Colon (tissue), 2 donors: ENCODE measurements at regions not wholly inside any gene's neighbourhood (a gene's known extent, or its start where the extent isn't known, plus 50 kb on each side); places are given as distances from the start of the nearest gene placed in this dataset.
"Not testable (repeated sequence)": the region's sequence is repeated elsewhere in the genome, so short reads cannot be mapped to it uniquely, and the experiment has no call there.

Experiments used
- FAIRE-seq: peaks from 2 replicates; lab custom pipeline; 2012; peaks lifted over from hg19 to GRCh38; lab: Jason Lieb, UNC
- donor health status: control.
- donor health status: control.

DNA sequence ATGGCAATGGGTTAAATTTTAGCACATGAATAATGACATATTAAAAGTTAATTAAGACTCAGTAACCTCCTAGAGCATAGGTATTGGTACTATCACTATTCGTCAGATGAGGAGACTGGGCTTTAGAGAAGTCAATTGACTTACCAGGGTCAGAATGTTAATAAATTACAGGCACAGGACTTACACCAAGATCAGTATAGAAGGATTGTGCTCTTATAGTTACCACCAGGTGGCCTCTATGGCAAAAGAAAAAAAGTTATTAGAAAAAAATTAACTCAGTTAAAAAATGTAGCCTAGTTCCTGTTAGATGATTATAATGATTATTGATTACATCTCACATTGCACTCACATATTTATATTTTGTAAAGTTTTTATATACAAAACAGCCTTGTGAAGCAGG lies 1163.7 kb downstream of the FAM181B start:
- FAIRE-seq = no peak

DNA sequence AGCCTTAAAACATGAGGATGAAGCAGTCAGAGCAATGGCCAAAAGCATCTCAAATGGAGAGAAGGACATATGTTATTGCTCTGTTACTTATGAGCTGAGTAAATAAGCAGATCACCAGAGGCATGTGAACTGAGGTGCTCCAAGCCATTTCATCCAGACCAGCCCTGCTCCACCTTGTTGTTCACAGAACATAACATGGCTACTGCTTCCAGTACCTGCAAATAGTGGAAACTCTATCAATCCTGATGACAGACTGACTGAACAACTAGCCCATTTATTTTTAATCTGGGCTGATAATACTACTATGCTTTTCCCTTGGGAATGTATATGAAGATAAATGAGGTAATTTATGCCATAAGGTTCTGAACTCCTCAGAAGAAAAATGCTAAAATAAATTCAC lies 1164.7 kb downstream of the FAM181B start:
- FAIRE-seq = no peak

DNA sequence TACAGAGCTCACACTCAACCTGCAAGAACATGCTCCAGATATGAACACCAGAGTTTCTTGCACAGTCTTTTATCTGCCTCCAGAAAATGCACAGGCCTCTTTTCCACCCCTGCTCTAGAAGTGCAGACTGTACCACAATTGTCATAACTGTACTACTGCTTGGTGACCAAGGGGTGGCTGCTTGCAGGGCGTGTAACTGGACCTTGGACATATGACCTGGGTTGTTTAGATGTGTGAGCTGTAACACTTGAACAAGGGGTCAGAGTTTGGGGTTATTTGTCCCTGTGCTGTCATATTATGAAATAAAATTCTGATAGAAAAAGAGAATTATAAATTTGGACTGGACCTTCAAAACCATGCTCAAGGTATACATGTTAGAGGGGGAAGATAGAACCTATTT lies 1185.5 kb downstream of the FAM181B start:
- no peak for FAIRE-seq

DNA sequence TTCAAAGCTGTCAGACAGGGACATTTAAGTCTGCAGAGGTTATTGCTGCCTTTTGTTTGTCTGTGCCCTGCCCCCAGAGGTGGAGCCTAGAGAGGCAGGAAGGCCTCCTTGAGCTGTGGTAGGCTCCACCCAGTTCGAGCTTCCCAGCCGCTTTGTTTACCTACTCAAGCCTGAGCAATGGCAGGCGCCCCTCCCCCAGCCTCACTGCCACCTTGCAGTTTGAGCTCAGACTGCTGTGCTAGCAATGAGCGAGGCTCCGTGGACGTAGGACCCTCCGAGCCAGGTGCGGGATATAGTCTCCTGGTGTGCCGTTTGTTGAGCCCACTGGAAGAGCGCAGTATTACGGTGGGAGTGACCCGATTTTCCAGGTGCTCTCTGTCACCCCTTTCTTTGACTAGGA lies 1193.9 kb downstream of the FAM181B start:
- not testable (repeated sequence) for FAIRE-seq

DNA sequence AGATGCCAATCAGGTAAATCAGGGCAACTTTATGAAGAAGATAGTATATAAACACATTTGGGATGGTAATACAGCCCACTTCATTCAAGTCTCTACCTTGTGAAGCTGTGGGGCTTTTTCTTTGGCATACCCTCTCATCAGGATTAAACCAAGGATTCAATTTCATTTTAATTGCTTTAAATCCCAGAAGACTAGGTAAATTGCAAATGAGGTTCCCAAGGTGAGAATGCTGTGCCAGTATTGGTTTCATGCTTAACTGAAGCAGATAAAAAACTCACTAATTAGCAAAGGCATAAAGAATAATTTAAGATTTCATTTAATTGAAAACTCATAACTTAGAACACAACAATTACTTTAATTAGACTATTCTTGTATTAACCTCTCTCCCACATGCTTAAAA lies 1218.1 kb downstream of the FAM181B start:
- no peak for FAIRE-seq

DNA sequence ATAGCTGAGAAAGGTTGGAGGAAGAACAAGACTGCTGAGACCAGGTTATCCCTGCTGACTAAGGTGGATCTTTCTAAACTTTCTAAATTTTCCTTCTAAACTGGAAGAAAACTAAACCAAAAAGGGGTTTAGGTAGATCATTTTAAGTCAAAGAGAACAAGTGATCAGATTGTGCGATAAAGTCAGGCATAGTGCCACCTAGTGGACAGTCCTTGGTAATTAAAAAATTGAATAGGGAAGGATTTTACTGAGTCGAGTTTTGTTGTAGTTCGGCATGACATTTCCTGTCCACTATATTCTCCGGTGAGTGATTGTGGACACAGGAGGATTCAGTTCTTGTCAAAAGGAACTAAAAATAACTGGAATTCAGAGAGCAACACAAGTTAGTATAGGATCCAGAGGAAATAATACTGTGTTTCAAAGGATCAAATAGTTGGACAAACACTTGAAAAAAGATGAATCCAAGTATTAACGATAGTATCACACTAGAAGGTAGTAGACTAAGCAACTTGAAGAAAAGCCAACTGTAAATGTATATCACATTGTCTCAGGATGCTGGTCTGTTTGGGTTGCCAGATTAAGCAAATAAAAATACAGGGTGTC lies 1236.4 kb downstream of the FAM181B start:
- no peak for FAIRE-seq

DNA sequence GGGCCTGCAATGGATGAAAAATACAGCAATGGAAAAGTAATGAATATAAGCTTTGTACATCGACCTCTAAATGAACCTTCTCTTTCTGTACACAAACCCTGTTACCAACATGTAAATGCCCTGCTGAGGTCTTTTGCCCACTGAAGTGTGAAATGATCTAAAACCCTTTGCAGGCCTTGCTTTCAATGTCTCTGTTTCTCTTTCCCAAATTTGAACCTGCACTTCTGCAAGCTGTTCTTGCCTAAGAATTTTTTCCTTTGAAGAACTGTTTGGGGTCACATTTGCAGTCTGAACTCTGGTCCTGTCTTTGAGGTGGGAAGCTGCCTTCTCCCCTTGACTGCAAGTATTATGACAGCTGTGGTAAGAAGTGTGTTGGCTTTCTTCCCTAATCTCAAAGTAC lies 1237.1 kb downstream of the FAM181B start:
- no peak for FAIRE-seq

DNA sequence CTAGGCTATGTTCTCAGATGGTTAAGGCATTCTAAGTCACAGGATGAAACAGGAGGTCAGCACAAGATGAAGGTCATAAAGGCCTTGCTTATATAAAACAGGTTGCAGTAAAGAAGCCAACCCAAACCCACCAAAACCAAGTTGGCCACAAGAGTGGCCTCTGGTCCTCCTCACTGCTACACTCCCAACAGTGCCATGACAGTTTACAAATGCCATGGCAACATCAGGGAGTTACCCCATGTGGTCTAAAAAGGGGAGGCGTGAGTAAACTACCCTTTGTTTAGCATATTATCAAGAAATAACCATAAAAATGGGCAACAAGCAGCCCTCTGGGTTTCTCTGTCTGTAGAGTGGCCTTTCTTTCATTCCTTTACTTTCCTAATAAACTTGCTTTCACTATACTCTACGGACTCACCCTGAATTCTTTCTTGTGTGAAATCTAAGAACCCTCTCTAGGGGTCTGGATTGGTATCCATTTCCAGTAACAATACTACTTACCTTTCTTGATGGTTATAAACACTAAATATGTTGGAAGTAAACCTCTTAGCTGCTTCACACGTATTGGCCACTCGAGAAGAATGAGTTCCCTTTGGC lies 1237.9 kb downstream of the FAM181B start:
- no peak for FAIRE-seq

DNA sequence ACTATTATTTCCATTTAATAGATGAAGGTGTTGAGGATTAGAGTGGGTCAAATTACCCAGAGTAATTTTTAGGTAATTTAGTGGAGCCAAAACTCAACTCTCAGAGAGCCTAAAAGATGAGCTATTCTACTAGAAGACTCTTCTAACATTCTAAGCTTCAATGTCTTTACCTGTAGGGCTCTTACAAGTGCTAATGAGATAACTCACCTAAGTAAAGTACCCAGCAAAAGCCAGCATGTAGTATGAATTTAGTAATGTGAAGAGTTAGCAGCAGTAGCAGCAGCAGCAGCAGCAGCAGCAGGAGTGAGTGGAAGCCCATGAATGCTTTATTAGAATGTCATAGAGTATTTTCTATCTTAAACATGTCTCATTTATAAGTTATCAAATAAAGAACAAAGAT lies 1239.2 kb downstream of the FAM181B start:
- FAIRE-seq = no peak

DNA sequence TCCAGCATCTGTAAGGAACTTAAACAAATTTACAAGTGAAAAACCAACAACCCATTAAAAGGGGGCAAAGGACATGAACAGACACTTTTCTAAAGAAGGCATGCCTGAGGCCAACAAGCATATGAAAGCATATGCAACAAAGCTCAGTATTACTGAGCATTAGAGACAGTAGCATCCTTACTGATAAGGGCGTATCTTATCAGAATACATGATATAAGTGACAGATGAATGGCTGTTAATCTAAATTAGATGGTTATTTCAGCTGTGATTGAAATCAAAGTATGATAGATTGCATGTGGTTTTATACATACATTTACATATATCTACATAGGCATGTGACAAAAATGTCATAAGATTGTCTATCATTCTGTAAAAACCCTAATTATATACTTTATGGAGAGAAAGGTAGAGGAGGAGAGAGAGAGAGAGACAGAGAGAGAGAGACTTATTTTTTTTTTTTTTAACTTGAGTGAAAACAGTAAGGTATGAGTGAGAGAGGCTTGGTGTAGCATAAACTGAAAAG lies 1240.7 kb downstream of the FAM181B start:
- no peak for FAIRE-seq

DNA sequence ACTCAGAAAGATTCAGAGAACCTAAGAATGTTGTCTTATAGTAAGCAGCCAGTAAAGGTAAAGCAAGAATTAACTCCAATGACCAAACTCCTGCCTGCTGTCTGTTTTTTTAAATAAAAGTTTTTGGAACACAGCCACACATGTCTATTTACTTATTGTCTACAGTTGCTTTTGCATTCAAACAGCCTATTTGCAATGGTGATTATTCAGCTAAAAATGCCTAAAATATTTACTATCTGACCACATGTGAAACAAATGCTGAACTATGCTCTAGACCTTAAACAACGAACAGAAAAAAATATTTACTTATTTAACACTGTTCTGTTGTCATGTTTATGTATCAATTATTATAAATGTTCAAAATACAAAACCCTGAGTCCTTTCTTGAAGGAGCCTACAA lies 1246.6 kb downstream of the FAM181B start:
- no peak for FAIRE-seq

DNA sequence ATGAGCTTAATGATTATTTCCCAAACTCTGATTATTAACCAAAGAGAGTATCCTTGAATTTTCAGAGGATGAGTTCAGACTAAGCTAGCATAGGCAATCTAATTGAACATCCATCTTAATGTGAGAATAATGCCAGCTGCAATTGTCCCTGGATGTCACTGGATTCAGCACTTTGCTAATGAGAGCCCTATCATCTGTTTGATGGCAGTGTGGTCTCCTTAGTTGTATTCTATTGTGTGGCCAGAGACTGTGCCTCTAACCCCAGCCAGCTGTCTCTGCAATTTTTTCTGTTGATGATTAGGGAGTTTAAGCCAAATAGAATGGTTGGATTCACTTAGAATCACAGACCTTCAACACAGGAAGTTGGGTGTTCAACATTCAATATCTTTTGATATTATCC lies 1249.5 kb downstream of the FAM181B start:
- no peak for FAIRE-seq

DNA sequence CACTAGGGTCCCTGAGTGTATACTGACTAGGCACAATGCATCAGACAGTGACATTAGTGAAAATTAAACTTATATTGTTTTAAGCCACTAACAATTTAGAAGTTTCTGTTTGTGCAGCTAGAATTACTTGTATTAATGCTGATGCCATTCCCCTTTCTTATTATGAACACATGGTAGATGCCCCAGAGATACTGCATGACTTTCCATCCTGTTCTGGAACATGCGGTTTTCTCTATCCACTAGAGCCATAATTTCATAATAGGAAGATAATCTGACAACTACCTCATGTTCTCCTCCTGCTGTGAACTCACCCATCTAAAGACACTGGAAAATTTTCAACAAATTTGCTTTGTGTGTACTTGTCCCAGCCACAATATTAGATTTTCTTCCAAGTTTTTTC lies 1256.4 kb downstream of the FAM181B start:
- FAIRE-seq = no peak

GRCh38 chr11:81476345-81476744 lies 1257.3 kb downstream of the FAM181B start:
- FAIRE-seq = no peak

DNA sequence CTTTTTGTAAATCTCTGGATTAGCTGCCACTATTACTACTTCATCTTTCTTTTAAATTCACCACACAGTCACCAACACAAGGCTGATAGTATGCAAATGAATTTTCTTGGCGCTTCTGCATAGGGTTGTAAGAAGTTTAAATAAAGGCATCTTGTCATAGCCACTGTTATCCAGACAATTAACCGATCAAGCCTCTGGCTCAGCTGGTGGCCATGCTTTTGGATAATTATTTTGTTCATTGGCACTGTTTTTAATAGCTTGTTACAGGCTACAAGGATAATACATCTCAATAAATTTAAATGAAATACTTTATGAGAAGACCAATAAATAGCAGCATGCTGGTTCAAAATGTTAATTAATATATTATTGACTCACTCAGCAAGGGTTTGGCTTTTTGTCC lies 1261.0 kb downstream of the FAM181B start:
- FAIRE-seq = no peak

DNA sequence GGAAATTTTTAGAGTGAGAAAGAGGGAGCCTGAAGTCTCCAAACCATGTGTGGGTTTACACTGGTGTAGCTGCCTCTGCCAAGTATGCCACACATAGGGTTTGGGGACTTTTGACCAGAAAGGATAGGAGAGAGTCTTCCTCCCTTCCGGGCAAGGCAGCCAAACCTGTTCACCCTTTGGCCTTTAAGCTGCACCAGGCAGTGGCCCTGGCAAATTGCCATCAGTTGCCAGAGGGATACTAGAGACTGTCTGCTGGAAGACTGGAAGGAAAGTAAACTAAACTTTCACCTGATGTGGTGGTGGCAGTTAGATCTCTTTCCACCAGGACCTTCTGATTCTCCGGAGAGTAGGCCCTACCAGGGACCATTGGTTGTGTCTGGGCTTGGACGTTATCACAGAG lies 1263.2 kb downstream of the FAM181B start:
- FAIRE-seq = no peak

GRCh38 chr11:81459766-81460306 lies 1273.8 kb downstream of the FAM181B start:
- no peak for FAIRE-seq

- no peak for FAIRE-seq
Measured at GRCh38 chr11:81449588-81450156, 1284.0 kb downstream of the FAM181B start.

GRCh38 chr11:81444297-81444696 lies 1289.4 kb downstream of the FAM181B start:
- no peak for FAIRE-seq

DNA sequence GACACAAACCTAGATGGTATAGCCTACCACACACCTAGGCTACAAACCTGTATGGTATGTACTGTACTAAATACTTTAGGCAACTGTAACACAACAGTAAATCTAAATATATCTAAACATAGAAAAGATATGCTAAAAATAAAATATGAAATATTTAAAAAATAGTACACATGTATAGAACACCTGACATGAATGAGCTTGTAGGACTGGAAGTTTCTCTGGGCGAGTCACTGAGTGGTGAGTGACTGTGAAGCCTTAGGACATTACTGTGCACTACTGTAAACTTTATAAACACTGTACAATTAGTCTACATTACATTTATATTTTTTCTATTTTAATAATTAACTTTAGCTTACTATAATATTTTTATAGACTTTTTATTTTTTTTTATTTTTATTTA lies 1301.3 kb downstream of the FAM181B start:
- no peak for FAIRE-seq

DNA sequence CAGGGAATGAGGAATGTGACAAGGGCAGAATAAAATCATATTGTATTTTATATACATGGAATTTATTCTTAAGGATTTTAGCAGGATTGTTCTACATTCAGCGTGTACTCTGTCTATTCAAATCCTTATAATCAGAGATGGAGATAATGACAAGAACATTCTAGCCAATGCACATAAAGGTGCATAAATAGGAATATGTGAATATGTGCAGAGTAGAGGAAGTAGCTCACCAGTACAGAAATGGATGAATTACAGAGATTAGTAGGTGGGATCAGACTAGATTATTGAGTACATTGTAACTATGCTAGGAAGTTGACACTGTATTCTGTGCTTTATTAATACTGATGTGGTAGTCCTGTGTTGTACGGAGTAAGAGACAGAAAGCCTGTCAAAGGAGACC lies 1308.8 kb downstream of the FAM181B start:
- no peak for FAIRE-seq

DNA sequence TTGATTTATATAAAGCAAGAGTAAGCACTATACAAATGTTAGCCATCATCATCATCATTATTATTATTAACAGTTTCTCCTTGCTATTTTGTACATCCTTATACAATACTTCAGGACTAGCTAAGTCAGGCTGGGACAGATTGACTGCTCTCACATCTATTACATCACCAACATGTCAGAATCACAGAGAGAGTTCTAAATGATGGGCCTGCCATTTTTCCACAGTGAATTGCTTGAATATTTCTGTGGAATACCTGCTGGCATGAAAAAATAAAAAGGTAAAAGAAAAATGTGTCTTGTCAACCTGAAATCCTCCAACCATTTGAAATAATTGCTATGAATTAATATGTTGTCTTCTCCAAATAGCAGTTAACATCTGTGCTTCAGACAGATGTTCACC lies 1311.3 kb downstream of the FAM181B start:
- FAIRE-seq = no peak

- FAIRE-seq = no peak
Measured at GRCh38 chr11:81421251-81421860, 1312.3 kb downstream of the FAM181B start.
